RWPE2 (cell line): ENCODE measurements at regions not wholly inside any gene's neighbourhood (a gene's known extent, or its start where the extent isn't known, plus 50 kb on each side); places are given as distances from the start of the nearest gene placed in this dataset.

ENCODE experiments used
- ATAC-seq: fragments of 200-7000 bp; cut with Tn5 transposase; 3 replicates; pipeline ENCODE4 v1.9.1; 2021; ENCODE audit warnings: low read depth
- DNase-seq: peaks from one replicate; pipeline ENCODE4 v3.0.0-alpha.2; 2020; ENCODE audit warnings: low spot score
- H3K27ac ChIP-seq: fragments of 450-650 bp; 2 replicates; pipeline ENCODE4 v1.5.1; 2017; ENCODE audit warnings: mild to moderate bottlenecking; ENCODE audit not compliant: poor library complexity, severe bottlenecking
- H3K27me3 ChIP-seq: fragments of 250-450 bp; sonication (Bioruptor Pico); 2 replicates; pipeline ENCODE4 v1.5.1; 2021; ENCODE audit warnings: mild to moderate bottlenecking, moderate library complexity; ENCODE audit not compliant: insufficient read depth, poor library complexity, severe bottlenecking
- H3K36me3 ChIP-seq: fragments of 250-450 bp; sonication (Bioruptor Pico); 2 replicates; pipeline ENCODE4 v1.5.1; 2020; ENCODE audit warnings: low read depth, mild to moderate bottlenecking, moderate library complexity
- H3K4me1 ChIP-seq: fragments of 250-450 bp; sonication (Bioruptor Pico); 2 replicates; pipeline ENCODE4 v1.5.1; 2021; ENCODE audit warnings: mild to moderate bottlenecking, moderate library complexity; ENCODE audit not compliant: insufficient read depth, poor library complexity, severe bottlenecking
- H3K4me3 ChIP-seq: fragments of 250-450 bp; sonication (Bioruptor Pico); 2 replicates; pipeline ENCODE4 v1.5.1; 2021; ENCODE audit warnings: mild to moderate bottlenecking, moderate library complexity; ENCODE audit not compliant: severe bottlenecking
- H3K9me3 ChIP-seq: fragments of 250-450 bp; sonication (Bioruptor Pico); 2 replicates; pipeline ENCODE4 v1.5.1; 2021; ENCODE audit warnings: mild to moderate bottlenecking, moderate library complexity; ENCODE audit not compliant: severe bottlenecking
- CTCF ChIP-seq: fragments of 450-650 bp; IDR thresholded peaks from one replicate; pipeline ENCODE4 v1.5.1; 2017; ENCODE audit warnings: mild to moderate bottlenecking, moderate library complexity; ENCODE audit not compliant: poor library complexity, severe bottlenecking

GRCh38 chr11:113531575-113532451, 56.6 kb upstream of the DRD2 start:
- Histone ChIP-seq H3K4me3 (no peak overlapping the region), H3K27ac (no peak overlapping the region), H3K36me3 (no peaks in the 10 kb centered on the region), H3K9me3 (no peaks in the 10 kb centered on the region), H3K27me3 (no peaks in the 10 kb centered on the region), H3K4me1 (peaks cover 12% of the 10 kb centered on the region)
- no peak for ATAC-seq
- no peak for DNase-seq
- no peak for TF ChIP-seq CTCF

DNA sequence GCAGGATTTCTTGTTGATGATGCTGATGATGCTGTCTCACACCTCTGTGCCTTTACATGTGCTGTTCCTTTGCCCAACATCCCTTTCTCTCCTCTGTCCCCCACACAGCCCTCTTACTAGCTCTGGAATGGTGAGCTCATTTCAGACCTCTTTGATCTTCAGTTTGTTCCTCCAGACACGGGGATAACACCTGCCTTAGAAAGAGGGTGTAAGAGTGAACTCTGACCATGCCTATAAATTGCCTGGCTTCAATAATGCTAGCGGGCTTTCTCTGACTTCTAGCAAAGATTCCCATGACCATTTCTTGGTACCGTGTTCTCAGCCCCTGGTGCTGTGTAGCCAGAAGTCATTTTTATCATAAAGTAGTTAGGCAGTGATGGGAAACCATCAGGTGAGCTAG, 55.9 kb upstream of the DRD2 start:
- no peak for TF ChIP-seq CTCF
- Histone ChIP-seq H3K36me3 (no peaks in the 10 kb centered on the region), H3K4me3 (no peak overlapping the region), H3K4me1 (peaks cover 19% of the 10 kb centered on the region), H3K27ac (no peak overlapping the region), H3K9me3 (no peaks in the 10 kb centered on the region), H3K27me3 (no peaks in the 10 kb centered on the region)
- no peak for ATAC-seq
- DNase-seq: no peak

- H3K36me3 ChIP-seq: no peaks in the 10 kb centered on the region
- TF ChIP-seq CTCF: no peak
- DNase-seq: no peak
These were observed 54.4 kb upstream of the DRD2 start for GRCh38 chr11:113529606-113530005.

DNA sequence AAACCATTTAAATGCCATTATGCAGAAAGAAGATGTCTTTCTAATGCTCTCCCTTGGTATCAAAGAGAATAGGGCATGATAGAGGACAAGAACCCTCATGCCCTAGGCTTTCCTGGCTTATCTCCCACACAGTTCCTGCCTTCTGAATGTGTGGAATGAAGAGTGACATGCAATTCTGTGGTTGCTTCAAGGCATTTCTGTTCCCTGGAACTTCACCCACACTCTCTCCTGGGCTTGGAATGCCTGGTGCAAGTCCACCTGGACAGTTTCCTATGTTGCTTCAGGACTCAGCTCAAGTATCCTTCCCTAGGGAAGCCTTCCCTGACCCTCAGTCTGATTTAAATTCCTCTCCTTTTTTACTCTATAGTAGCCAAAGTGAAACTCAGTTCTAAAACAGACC, 53.8 kb upstream of the DRD2 start:
- Histone ChIP-seq H3K27ac (no peak overlapping the region), H3K9me3 (no peaks in the 10 kb centered on the region), H3K4me3 (no peak overlapping the region), H3K4me1 (peaks cover 19% of the 10 kb centered on the region), H3K27me3 (no peaks in the 10 kb centered on the region), H3K36me3 (no peaks in the 10 kb centered on the region)
- TF ChIP-seq CTCF: no peak
- ATAC-seq (peak; percentile 62), DNase-seq (no peak)

More at GRCh38 chr11:113529606-113530005, 54.4 kb upstream of the DRD2 start:
- H3K4me3 ChIP-seq: no peak overlapping the region
- H3K27me3 ChIP-seq: no peaks in the 10 kb centered on the region
- H3K4me1 ChIP-seq: peaks cover 19% of the 10 kb centered on the region
- no peak for ATAC-seq
- no peaks in the 10 kb centered on the region for H3K9me3 ChIP-seq
- no peak overlapping the region for H3K27ac ChIP-seq

DNA sequence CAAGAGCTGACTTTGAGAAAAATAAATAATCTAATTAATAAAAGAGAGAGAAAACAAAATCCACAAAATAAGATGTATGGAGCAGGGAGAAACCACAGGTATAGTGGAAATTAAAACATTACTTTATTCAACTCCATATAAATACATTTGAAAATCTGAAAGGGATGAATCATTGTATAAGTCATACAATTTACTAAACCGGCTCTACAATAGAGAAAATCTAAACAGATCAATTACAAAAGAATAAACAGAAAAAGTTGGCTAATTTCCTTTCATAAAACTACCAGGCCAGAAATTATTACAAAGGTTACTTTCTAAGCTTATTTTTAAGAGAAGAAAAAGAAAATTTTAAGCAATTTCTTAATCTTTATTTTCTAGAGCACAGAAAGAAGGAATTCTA, 51.3 kb upstream of the DRD2 start:
- H3K27ac ChIP-seq: no peak overlapping the region
- DNase-seq (no peak), ATAC-seq (no peak)
- H3K4me1 ChIP-seq: peaks cover 19% of the 10 kb centered on the region
- H3K36me3 ChIP-seq: no peaks in the 10 kb centered on the region
- no peaks in the 10 kb centered on the region for H3K9me3 ChIP-seq
- no peak overlapping the region for H3K4me3 ChIP-seq
- TF ChIP-seq CTCF: no peak
- H3K27me3 ChIP-seq: no peaks in the 10 kb centered on the region
